ENCODE measurements at regions not wholly inside any gene's neighbourhood (a gene's known extent, or its start where the extent isn't known, plus 50 kb on each side); places are given as distances from the start of the nearest gene placed in this dataset.

DNA sequence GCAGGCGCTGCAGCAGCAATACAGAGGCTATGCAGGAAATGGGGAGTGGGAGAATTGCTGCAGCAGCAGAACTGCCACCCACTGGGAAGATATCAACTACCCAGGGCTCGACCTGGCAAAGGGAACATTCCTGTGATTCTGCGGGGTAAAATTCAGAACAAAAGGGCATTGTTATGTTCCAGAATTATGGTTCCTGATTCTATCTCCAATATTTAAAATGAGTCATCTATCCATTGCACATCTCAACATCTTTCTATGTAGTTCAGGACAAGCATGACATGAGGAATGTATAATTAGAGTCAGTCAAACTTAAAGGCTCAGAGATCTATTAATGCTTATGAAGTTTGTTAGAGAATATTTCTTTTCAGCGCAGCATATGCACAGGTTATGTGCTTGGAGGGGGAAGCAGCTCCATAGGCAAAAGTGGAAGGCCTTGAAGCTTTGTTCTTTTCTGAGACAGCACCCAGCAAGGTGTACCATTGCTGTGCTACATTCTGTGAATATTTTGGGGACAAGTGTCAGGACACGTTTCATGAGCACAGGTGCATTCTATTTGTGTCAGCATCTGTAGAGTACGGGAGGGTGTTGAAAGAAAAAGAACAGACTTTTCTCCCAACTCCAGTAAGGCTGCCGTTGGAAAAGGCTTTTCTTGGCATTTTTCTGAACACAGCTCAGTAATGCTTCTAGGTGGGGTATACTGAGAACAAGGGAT is 395.6 kb upstream of the MPDZ start:
- TF ChIP-seq, protein P1, sequence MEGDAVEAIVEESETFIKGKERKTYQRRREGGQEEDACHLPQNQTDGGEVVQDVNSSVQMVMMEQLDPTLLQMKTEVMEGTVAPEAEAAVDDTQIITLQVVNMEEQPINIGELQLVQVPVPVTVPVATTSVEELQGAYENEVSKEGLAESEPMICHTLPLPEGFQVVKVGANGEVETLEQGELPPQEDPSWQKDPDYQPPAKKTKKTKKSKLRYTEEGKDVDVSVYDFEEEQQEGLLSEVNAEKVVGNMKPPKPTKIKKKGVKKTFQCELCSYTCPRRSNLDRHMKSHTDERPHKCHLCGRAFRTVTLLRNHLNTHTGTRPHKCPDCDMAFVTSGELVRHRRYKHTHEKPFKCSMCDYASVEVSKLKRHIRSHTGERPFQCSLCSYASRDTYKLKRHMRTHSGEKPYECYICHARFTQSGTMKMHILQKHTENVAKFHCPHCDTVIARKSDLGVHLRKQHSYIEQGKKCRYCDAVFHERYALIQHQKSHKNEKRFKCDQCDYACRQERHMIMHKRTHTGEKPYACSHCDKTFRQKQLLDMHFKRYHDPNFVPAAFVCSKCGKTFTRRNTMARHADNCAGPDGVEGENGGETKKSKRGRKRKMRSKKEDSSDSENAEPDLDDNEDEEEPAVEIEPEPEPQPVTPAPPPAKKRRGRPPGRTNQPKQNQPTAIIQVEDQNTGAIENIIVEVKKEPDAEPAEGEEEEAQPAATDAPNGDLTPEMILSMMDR (IDR thresholded peaks at IDR 0.05), result no peak
- no peak for TF ChIP-seq POLR2A (IDR thresholded peaks at IDR 0.05)

All from thyroid gland (tissue), 4 donors.